GM12878 (cell line): ENCODE measurements at regions not wholly inside any gene's neighbourhood (a gene's known extent, or its start where the extent isn't known, plus 50 kb on each side); places are given as distances from the start of the nearest gene placed in this dataset.

Source experiments
- ATAC-seq: fragments of 200-7000 bp; cut with Tn5 transposase; 3 replicates; pipeline ENCODE4 v1.9.1; 2020; ENCODE audit warnings: mild to moderate bottlenecking, moderate library complexity
- BruUV-seq: library from RNA; stranded (reverse); fragments of 400-500 nt; replicated peaks from 2 replicates; lab custom pipeline; 2021; lab: Mats Ljungman, UMichigan
- CTCF ChIA-PET: fragments of 300-600 bp; sonication (Branson Sonifier 250); formaldehyde crosslinking; extraction: SDS; loops from one replicate; lab custom pipeline; 2021; ENCODE audit warnings: inconsistent platforms; lab: Yijun Ruan, JAX
- POLR2A ChIA-PET: fragments of 350-600 bp; formaldehyde crosslinking; extraction: SDS; loops from one replicate; lab custom pipeline; 2021; ENCODE audit warnings: inconsistent platforms; lab: Charles Lee
- RAD21 ChIA-PET: fragments of 300-600 bp; sonication (Branson Sonifier 250); formaldehyde crosslinking; loops from one replicate; lab custom pipeline; 2023; ENCODE audit warnings: antibody characterized with exemption; ENCODE audit not compliant: unreplicated experiment; lab: Charles Lee
- SMC1A ChIA-PET: fragments of 300-600 bp; sonication (Branson Sonifier 250); formaldehyde crosslinking; loops from one replicate; lab custom pipeline; 2023; ENCODE audit not compliant: unreplicated experiment, uncharacterized antibody; lab: Charles Lee
- DNase-seq: peaks from one replicate; pipeline ENCODE4 v3.0.0-alpha.2; 2011; ENCODE audit warnings: low read depth, low spot score
- FAIRE-seq: peaks from 3 replicates; lab custom pipeline; 2011; peaks lifted over from hg19 to GRCh38; lab: Jason Lieb, UNC
- H2AFZ ChIP-seq: 2 replicates; pipeline ENCODE4 v1.6.0; 2011; ENCODE audit warnings: low read depth, low read length, control low read depth; ENCODE audit not compliant: control insufficient read depth
- H3K27ac ChIP-seq: 2 replicates; pipeline ENCODE4 v1.5.1; 2011; ENCODE audit warnings: control low read depth; ENCODE audit not compliant: control insufficient read depth, insufficient read depth
- H3K27me3 ChIP-seq, 2 experiments: replicated peaks in 1 of 2; 2 replicates each; pipeline versions ENCODE4 v1.6.0 to v1.6.1; 2011; ENCODE audit warnings: low read length in 1 of 2; ENCODE audit not compliant: control insufficient read depth in 2 of 2, insufficient read depth in 2 of 2
- H3K36me3 ChIP-seq, 2 experiments: 2 replicates each; pipeline ENCODE4 v1.5.1; 2011; ENCODE audit warnings: low read length in 1 of 2; ENCODE audit not compliant: control insufficient read depth in 2 of 2, insufficient read depth in 2 of 2
- H3K4me1 ChIP-seq: 2 replicates; pipeline ENCODE4 v1.6.1; 2011; ENCODE audit warnings: mild to moderate bottlenecking, low read length, moderate library complexity, mixed read lengths; ENCODE audit not compliant: control insufficient read depth, insufficient read depth
- H3K4me2 ChIP-seq: 2 replicates; pipeline ENCODE4 v1.6.0; 2011; ENCODE audit warnings: control low read depth; ENCODE audit not compliant: control insufficient read depth, insufficient read depth
- H3K4me3 ChIP-seq: fragments of 200-600 bp; sonication (generic); 2 replicates; pipeline ENCODE4 v1.5.1; 2016
- H3K79me2 ChIP-seq: 2 replicates; pipeline ENCODE4 v1.6.0; 2011; ENCODE audit warnings: low read length; ENCODE audit not compliant: control insufficient read depth, insufficient read depth
- H3K9ac ChIP-seq: 2 replicates; pipeline ENCODE4 v1.8.0; 2011; ENCODE audit warnings: low read length, control low read depth, mixed read lengths; ENCODE audit not compliant: control insufficient read depth, insufficient read depth
- H3K9me3 ChIP-seq: replicated peaks from 3 replicates; pipeline ENCODE4 v1.5.1; 2011; ENCODE audit warnings: mild to moderate bottlenecking, low read length; ENCODE audit not compliant: control insufficient read depth, insufficient read depth
- H4K20me1 ChIP-seq: 2 replicates; pipeline ENCODE4 v1.6.0; 2011; ENCODE audit not compliant: control insufficient read depth, insufficient read depth
- CREM ChIP-seq: IDR thresholded peaks from 2 replicates; pipeline ENCODE4 v1.6.1; 2014; ENCODE audit warnings: antibody characterized with exemption, low read depth
- FOS ChIP-seq: IDR thresholded peaks from 3 replicates; pipeline ENCODE4 v1.6.1; 2011; ENCODE audit warnings: borderline replicate concordance; ENCODE audit not compliant: insufficient read length; ENCODE audit errors: extremely low read depth
- KDM1A ChIP-seq: fragments of 200-600 bp; sonication (generic); IDR thresholded peaks from 2 replicates; pipeline ENCODE4 v1.6.1; 2016; ENCODE audit warnings: borderline replicate concordance
- MYB ChIP-seq: fragments of 150-350 bp; IDR thresholded peaks from 2 replicates; pipeline ENCODE4 v1.6.1; 2014; ENCODE audit warnings: mild to moderate bottlenecking, low read depth, low read length, borderline replicate concordance
- SREBF2 ChIP-seq: IDR thresholded peaks from 2 replicates; pipeline ENCODE4 v1.6.1; 2012; ENCODE audit warnings: mild to moderate bottlenecking, low read length
- ZZZ3 ChIP-seq: IDR thresholded peaks from 2 replicates; pipeline ENCODE4 v1.6.1; 2011; ENCODE audit warnings: low read depth; ENCODE audit not compliant: control insufficient read depth, insufficient read length
- WGBS: methylation state at CpG from one replicate; pipeline ENCODE4 v1.1.6; 2016; ENCODE audit warnings: low lambda C conversion rate; ENCODE audit not compliant: insufficient replicate concordance, insufficient coverage; ENCODE audit errors: missing lambda C conversion rate; 5-methylcytosine and 5-hydroxymethylcytosine counted together
- in situ Hi-C: fragments of 300-500 bp; cut with MboI; formaldehyde crosslinking; loops from 9 replicates; pipeline ENCODE4 v1.14.3; 2018; ENCODE audit warnings: mixed read lengths
- intact Hi-C: fragments of 100-400 bp; cut with micrococcal nuclease; formaldehyde crosslinking; loops from one replicate; pipeline ENCODE4 v1.14.2; 2022; ENCODE audit not compliant: unreplicated experiment

DNA sequence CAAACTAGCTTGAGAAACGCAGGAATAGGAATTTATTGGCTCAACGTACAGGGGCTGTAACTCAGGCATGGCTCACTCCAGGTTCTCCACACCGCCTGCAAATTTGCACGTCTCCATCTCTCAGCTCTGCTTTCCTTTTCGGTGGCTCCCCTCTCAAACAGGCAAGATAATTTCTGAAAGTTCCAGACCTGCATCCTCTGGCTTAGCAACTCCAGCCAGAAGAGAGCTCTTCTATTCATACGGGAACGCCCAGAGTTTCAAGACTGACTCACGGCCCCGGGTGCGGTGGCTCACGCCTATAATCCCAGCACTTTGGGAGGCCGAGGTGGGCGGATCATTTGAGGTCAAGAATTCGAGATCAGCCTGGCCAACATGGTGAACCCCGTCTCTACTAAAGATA lies 139.7 kb upstream of the BNIP2 start:
- no peak overlapping the region for H3K27ac ChIP-seq
- H3K79me2 ChIP-seq: no peaks in the 10 kb centered on the region
- no peak overlapping the region for H3K4me2 ChIP-seq
- no peak for FAIRE-seq
- H3K36me3 ChIP-seq: no peaks in the 10 kb centered on the region
- H3K4me1 ChIP-seq: no peaks in the 10 kb centered on the region
- in situ Hi-C loops (no loop called here), intact Hi-C loops (no loop called here)
- H3K27me3 ChIP-seq: no peaks in the 10 kb centered on the region
- ChIA-PET SMC1A (no interaction called here), POLR2A (no interaction called here), RAD21 (no interaction called here), CTCF (interaction anchor here (1.0 to 1.3 kb wide), 2 partner anchors 11 to 296 kb away, joined by 3 read pairs; no protein-coding TSS in a partner anchor)
- BruUV-seq: no TSS peak
- DNase-seq: no peak
- H4K20me1 ChIP-seq: no peaks in the 10 kb centered on the region
- ATAC-seq: no peak
- TF ChIP-seq CREM (no peak), FOS (no peak), SREBF2 (no peak)
- no peaks in the 10 kb centered on the region for H3K9me3 ChIP-seq
- H3K9ac ChIP-seq: no peak overlapping the region
- 37% methylated on average over 15 of the region's 15 CpGs for WGBS
- no peak overlapping the region for H3K4me3 ChIP-seq
- no peak overlapping the region for H2AFZ ChIP-seq

DNA sequence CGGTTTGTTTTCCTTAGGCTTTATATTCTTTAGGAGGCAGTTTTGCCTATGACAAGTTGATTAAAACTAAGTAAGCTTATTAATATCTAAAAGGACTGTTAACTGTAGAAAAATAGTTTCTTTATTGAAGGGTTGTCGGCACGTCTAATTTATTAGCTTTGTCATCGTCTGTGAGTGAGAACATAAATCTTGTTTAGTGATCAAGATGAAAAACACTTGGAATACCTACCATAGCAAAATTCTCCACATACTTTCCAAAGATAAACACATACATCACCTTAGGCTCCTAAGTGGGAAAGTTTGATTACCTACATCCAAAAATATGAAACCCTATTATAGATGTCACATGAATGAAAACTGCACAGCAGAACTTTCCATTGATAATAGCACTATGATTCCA lies 139.1 kb upstream of the BNIP2 start:
- POLR2A ChIA-PET: no interaction called here
- no peak for FAIRE-seq

More for the DNA sequence above, 139.1 kb upstream of the BNIP2 start:
- Histone ChIP-seq H4K20me1 (no peaks in the 10 kb centered on the region), H3K79me2 (no peaks in the 10 kb centered on the region), H3K27ac (no peak overlapping the region)
- DNase-seq: no peak
- no TSS peak for BruUV-seq
- no peak for TF ChIP-seq MYB
- TF ChIP-seq ZZZ3: no peak
- no peak for TF ChIP-seq KDM1A
- TF ChIP-seq, all 136 proteins: peak for 0
- intact Hi-C loops: no loop called here
- no peaks in the 10 kb centered on the region for H3K4me1 ChIP-seq
- no peak overlapping the region for H3K9ac ChIP-seq
- no peak overlapping the region for H3K4me3 ChIP-seq
- 54% methylated on average over 4 of the region's 4 CpGs for WGBS
- ChIA-PET CTCF (interaction anchor here (1.3 kb wide), 1 partner anchor 10 kb away, joined by 3 read pairs; no protein-coding TSS in a partner anchor), SMC1A (no interaction called here), RAD21 (no interaction called here)
- H3K36me3 ChIP-seq: no peaks in the 10 kb centered on the region
- in situ Hi-C loops: no loop called here
- H3K9me3 ChIP-seq: no peaks in the 10 kb centered on the region
- no peaks in the 10 kb centered on the region for H3K27me3 ChIP-seq
- no peak for ATAC-seq
- H2AFZ ChIP-seq: no peak overlapping the region
- H3K4me2 ChIP-seq: no peak overlapping the region
